ENCODE measurements at regions not wholly inside any gene's neighbourhood (a gene's known extent, or its start where the extent isn't known, plus 50 kb on each side); places are given as distances from the start of the nearest gene placed in this dataset.
A peak's percentile ranks its signal among the peaks of the same experiment; 100 is the strongest.

GRCh38 chr7:431041-431440 lies 88.6 kb downstream of the PDGFA start:
- ATAC-seq (no peak), DNase-seq (no peak)
- intact Hi-C loops (cut with DNase I) = no loop called here

GRCh38 chr7:431658-432111 lies 88.0 kb downstream of the PDGFA start:
- peak; percentile 38 to 56 for ATAC-seq
- DNase-seq = no peak

GRCh38 chr7:432256-432655 lies 87.4 kb downstream of the PDGFA start:
- intact Hi-C loops (cut with DNase I) = no loop called here
- DNase-seq (no peak), ATAC-seq (no peak)

More at GRCh38 chr7:431658-432111, 88.0 kb downstream of the PDGFA start:
- intact Hi-C loops (cut with DNase I) = no loop called here

GRCh38 chr7:432933-433332 lies 86.7 kb downstream of the PDGFA start:
- ATAC-seq (no peak), DNase-seq (no peak)
- intact Hi-C loops (cut with DNase I) = no loop called here

GRCh38 chr7:433558-433957 lies 86.1 kb downstream of the PDGFA start:
- intact Hi-C loops (cut with DNase I) = no loop called here
- ATAC-seq = no peak
- no peak for DNase-seq

- intact Hi-C loops (cut with DNase I) = no loop called here
- ATAC-seq (no peak), DNase-seq (no peak)
Observed at GRCh38 chr7:434891-435629, 84.6 kb downstream of the PDGFA start.

- intact Hi-C loops (cut with DNase I) = no loop called here
- peak in 1 of 2 donors; percentile 58 for ATAC-seq
- DNase-seq = peak; percentile 64
Observed at GRCh38 chr7:435630-436366, 83.8 kb downstream of the PDGFA start.

GRCh38 chr7:436367-437128 lies 83.1 kb downstream of the PDGFA start:
- ATAC-seq (no peak), DNase-seq (no peak)
- intact Hi-C loops (cut with DNase I) = no loop called here

- DNase-seq = no peak
Observed at GRCh38 chr7:437329-438251, 82.1 kb downstream of the PDGFA start.

GRCh38 chr7:438361-438760 lies 81.3 kb downstream of the PDGFA start:
- intact Hi-C loops (cut with DNase I) = no loop called here
- ATAC-seq (peak in 1 of 2 donors; percentile 19), DNase-seq (no peak)

More at GRCh38 chr7:437329-438251, 82.1 kb downstream of the PDGFA start:
- ATAC-seq = no peak
- intact Hi-C loops (cut with DNase I) = no loop called here

- intact Hi-C loops (cut with DNase I) = no loop called here
- no peak for DNase-seq
- no peak for ATAC-seq
Observed at GRCh38 chr7:438916-439315, 80.7 kb downstream of the PDGFA start.

GRCh38 chr7:440059-440749 lies 79.4 kb downstream of the PDGFA start:
- no peak for ATAC-seq
- intact Hi-C loops (cut with DNase I) = no loop called here
- DNase-seq = no peak

GRCh38 chr7:441684-442421 lies 77.8 kb downstream of the PDGFA start:
- DNase-seq (no peak), ATAC-seq (no peak)
- intact Hi-C loops (cut with DNase I) = no loop called here

- DNase-seq (no peak), ATAC-seq (no peak)
- intact Hi-C loops (cut with DNase I) = no loop called here
Observed at GRCh38 chr7:442457-442856, 77.2 kb downstream of the PDGFA start.

- DNase-seq (no peak), ATAC-seq (no peak)
- intact Hi-C loops (cut with DNase I) = no loop called here
Observed at GRCh38 chr7:443279-443833, 76.3 kb downstream of the PDGFA start.

GRCh38 chr7:444606-445005 lies 75.0 kb downstream of the PDGFA start:
- DNase-seq (no peak), ATAC-seq (peak in 1 of 2 donors; percentile 44)
- intact Hi-C loops (cut with DNase I) = no loop called here

GRCh38 chr7:445020-445419 lies 74.6 kb downstream of the PDGFA start:
- intact Hi-C loops (cut with DNase I) = no loop called here
- DNase-seq (no peak), ATAC-seq (peak in 1 of 2 donors; percentile 23)
